NCI-H1417 treated with DMSO at 0.1 percent for 48 hours (cell line): ENCODE measurements at regions not wholly inside any gene's neighbourhood (a gene's known extent, or its start where the extent isn't known, plus 50 kb on each side); places are given as distances from the start of the nearest gene placed in this dataset.

Source experiments
- DNase-seq: peaks from one replicate; lab custom pipeline; 2025; lab: John Stamatoyannopoulos, UW

GRCh38 chr12:16136219-16136988 lies 141.1 kb downstream of the SLC15A5 start:
- no peak for DNase-seq

GRCh38 chr12:16135323-16135722 lies 142.2 kb downstream of the SLC15A5 start:
- DNase-seq, result no peak

GRCh38 chr12:16130343-16130742 lies 147.1 kb downstream of the SLC15A5 start:
- DNase-seq, result no peak

- DNase-seq, result no peak
These were observed 155.5 kb downstream of the SLC15A5 start for GRCh38 chr12:16121953-16122352.

GRCh38 chr12:16119618-16120415 lies 157.7 kb downstream of the SLC15A5 start:
- DNase-seq, result no peak

GRCh38 chr12:16118586-16118985 lies 158.9 kb downstream of the SLC15A5 start:
- DNase-seq, result no peak

- DNase-seq, result peak; percentile 30
These were observed 164.6 kb downstream of the SLC15A5 start for GRCh38 chr12:16112612-16113560.

- DNase-seq, result no peak
These were observed 165.4 kb downstream of the SLC15A5 start for GRCh38 chr12:16112130-16112529.

- no peak for DNase-seq
These were observed 166.9 kb downstream of the SLC15A5 start for GRCh38 chr12:16110596-16110995.

- no peak for DNase-seq
These were observed 173.6 kb downstream of the SLC15A5 start for GRCh38 chr12:16103851-16104250.

- no peak for DNase-seq
These were observed 177.3 kb downstream of the SLC15A5 start for GRCh38 chr12:16100206-16100605.

GRCh38 chr12:16096273-16096849 lies 181.1 kb downstream of the SLC15A5 start:
- no peak for DNase-seq

- DNase-seq, result no peak
These were observed 181.9 kb downstream of the SLC15A5 start for GRCh38 chr12:16095531-16096110.

GRCh38 chr12:16094437-16094836 lies 183.0 kb downstream of the SLC15A5 start:
- DNase-seq, result no peak

- DNase-seq, result no peak
These were observed 182.7 kb downstream of the DERA start for GRCh38 chr12:16093825-16094224.

GRCh38 chr12:16090974-16091373 lies 179.8 kb downstream of the DERA start:
- DNase-seq, result no peak

- DNase-seq, result no peak
These were observed 177.3 kb downstream of the DERA start for GRCh38 chr12:16088421-16088820.
